ENCODE measurements at regions not wholly inside any gene's neighbourhood (a gene's known extent, or its start where the extent isn't known, plus 50 kb on each side); places are given as distances from the start of the nearest gene placed in this dataset.

DNA sequence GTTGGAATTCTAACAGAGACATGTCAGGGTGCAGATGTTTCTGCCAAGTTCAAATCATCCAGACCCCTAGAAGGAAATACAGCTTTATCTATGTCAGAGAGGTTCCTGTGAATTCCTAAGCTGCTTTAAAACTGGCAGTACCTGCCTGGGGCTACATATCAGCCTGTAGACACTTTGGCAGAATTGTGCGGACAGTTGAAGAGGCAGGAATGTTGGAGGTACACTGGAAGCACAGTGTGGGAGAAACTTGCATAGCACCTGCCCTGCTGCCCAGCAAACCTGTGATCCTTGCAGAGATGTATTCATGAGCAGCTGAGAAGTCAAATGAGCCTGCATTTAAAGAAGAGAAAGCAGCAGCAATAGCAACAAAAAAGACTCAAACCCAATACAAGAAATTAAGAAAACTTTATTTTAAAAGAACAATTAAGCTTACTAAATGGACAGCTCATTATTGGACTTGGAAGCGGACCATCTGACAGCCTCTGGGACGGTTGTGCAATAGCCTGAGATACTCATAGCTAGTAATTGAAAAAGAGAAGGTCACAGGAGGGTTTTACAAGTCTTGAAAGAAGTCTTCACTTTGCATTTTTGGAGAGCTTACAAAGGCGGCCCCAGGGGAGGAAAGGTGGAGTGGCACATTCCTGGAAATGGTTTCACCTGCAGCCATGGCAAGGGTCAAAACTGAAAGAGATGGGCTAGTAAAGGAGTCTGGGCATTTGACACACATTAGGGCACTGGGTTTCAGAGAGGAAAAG lies 280.9 kb upstream of the FLRT2 start:
- H3K79me2 ChIP-seq: no peaks in the 10 kb centered on the region
- TF ChIP-seq, protein P1, sequence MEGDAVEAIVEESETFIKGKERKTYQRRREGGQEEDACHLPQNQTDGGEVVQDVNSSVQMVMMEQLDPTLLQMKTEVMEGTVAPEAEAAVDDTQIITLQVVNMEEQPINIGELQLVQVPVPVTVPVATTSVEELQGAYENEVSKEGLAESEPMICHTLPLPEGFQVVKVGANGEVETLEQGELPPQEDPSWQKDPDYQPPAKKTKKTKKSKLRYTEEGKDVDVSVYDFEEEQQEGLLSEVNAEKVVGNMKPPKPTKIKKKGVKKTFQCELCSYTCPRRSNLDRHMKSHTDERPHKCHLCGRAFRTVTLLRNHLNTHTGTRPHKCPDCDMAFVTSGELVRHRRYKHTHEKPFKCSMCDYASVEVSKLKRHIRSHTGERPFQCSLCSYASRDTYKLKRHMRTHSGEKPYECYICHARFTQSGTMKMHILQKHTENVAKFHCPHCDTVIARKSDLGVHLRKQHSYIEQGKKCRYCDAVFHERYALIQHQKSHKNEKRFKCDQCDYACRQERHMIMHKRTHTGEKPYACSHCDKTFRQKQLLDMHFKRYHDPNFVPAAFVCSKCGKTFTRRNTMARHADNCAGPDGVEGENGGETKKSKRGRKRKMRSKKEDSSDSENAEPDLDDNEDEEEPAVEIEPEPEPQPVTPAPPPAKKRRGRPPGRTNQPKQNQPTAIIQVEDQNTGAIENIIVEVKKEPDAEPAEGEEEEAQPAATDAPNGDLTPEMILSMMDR (IDR thresholded peaks at IDR 0.05): no peak
- H3K4me2 ChIP-seq (ENCODE audit: low read length): no peak overlapping the region
- H2AFZ ChIP-seq: no peak overlapping the region
- H3K4me1 ChIP-seq: no peaks in the 10 kb centered on the region
- H3K4me3 ChIP-seq (ENCODE audit: low read depth, low read length): no peak overlapping the region
- H3K27me3 ChIP-seq (ENCODE audit: control insufficient read depth, insufficient read depth, low read length): no peaks in the 10 kb centered on the region
- H3K36me3 ChIP-seq (ENCODE audit: control insufficient read depth, insufficient read depth, low read length): no peaks in the 10 kb centered on the region
- no peak overlapping the region for H3K9ac ChIP-seq
- H3K27ac ChIP-seq: no peak overlapping the region
- no peaks in the 10 kb centered on the region for H3K9me3 ChIP-seq (ENCODE audit: control insufficient read depth, low read length)

DNA sequence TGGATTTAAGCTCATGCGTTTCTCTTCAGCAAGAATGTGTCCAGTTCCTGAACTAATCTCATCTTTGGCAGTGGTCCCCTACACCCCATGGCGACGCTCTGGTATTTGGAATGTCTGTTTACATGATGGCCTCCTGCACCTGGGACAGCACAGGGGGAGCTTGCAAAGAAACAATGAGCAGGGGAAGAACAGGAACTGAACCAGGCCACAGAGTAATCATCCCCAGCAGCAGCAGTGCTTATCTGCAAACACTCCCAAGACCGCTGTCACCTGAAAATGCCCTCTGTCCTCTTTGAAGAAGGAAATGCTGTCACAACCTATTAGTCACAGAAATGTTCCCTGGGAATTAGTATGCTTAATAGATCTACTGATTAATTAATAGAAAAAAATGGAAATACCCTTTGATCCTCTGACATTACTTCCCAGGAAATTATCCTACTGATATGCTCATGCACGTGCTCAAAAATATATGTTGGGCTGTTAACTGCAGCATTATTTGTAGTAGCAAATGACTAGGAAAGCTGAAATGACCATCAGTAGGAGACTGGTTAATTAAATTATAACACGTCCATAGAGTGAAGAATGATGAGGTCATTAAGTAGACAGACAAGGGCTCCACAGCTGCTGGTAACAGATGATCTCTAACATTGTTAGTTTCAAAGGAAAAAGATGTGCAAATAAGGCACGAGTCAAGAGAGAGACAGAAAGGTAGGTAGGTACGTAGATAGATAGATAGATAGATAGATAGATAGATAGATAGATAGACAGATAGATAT lies 279.3 kb upstream of the FLRT2 start:
- Histone ChIP-seq H3K9ac (no peak overlapping the region), H3K36me3 (ENCODE audit: control insufficient read depth, insufficient read depth, low read length) (no peaks in the 10 kb centered on the region), H3K4me3 (ENCODE audit: low read depth, low read length) (no peak overlapping the region), H3K9me3 (ENCODE audit: control insufficient read depth, low read length) (no peaks in the 10 kb centered on the region), H3K27ac (no peak overlapping the region), H3K4me2 (ENCODE audit: low read length) (no peak overlapping the region), H2AFZ (no peak overlapping the region), H3K27me3 (ENCODE audit: control insufficient read depth, insufficient read depth, low read length) (no peaks in the 10 kb centered on the region), H3K4me1 (no peaks in the 10 kb centered on the region), H3K79me2 (no peaks in the 10 kb centered on the region)
- TF ChIP-seq, protein P1 (IDR thresholded peaks at IDR 0.05): no peak

DNA sequence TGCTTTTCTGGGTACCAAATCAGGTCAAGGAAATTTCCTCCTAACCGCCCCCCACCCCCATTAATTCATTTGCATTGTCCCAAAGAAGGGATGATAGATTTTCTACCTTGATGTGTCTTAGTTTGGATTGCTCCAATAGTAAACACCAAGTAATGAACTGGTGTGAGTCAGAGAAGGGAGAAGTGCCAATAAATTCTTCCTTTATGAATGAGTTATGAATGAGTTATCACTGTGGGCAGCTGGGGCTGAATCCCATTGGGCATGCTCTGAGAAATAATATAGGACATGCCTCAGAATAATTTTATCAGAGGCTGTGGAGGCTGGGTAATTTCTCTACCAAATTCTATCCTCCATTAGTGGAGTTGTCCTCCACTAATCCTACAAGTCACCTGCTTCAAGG lies 277.9 kb upstream of the FLRT2 start:
- H3K4me2 ChIP-seq (ENCODE audit: low read length): no peak overlapping the region
- H3K27me3 ChIP-seq (ENCODE audit: control insufficient read depth, insufficient read depth, low read length): no peaks in the 10 kb centered on the region
- H2AFZ ChIP-seq: no peak overlapping the region
- no peaks in the 10 kb centered on the region for H3K79me2 ChIP-seq
- H3K9ac ChIP-seq: no peak overlapping the region
- TF ChIP-seq, protein P1 (IDR thresholded peaks at IDR 0.05): no peak
- no peaks in the 10 kb centered on the region for H3K4me1 ChIP-seq
- no peaks in the 10 kb centered on the region for H3K9me3 ChIP-seq (ENCODE audit: control insufficient read depth, low read length)
- H3K4me3 ChIP-seq (ENCODE audit: low read depth, low read length): no peak overlapping the region
- no peaks in the 10 kb centered on the region for H3K36me3 ChIP-seq (ENCODE audit: control insufficient read depth, insufficient read depth, low read length)
- H3K27ac ChIP-seq: no peak overlapping the region

DNA sequence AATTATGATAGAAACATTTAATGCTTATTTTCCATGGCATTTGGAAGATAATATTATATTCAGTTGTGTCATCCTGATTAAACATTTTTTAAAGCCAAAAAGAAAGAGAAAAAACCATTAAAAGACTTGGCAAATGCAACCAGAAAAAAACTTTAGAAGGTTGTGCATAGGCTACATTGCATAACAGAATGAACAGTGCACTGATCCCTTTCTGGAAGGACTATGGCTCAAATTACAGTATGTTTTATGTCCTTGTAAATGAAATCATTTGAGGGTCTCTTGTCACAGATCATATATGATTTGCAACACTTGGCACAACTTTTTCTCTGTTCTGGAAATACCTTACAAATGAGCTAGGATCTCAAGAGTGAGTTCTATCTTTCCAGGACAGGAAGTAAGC lies 275.2 kb upstream of the FLRT2 start:
- Histone ChIP-seq H3K36me3 (ENCODE audit: control insufficient read depth, insufficient read depth, low read length) (no peaks in the 10 kb centered on the region), H3K27ac (no peak overlapping the region), H3K4me1 (no peaks in the 10 kb centered on the region), H3K27me3 (ENCODE audit: control insufficient read depth, insufficient read depth, low read length) (no peaks in the 10 kb centered on the region), H3K9ac (no peak overlapping the region), H2AFZ (no peak overlapping the region), H3K9me3 (ENCODE audit: control insufficient read depth, low read length) (no peaks in the 10 kb centered on the region), H3K4me3 (ENCODE audit: low read depth, low read length) (no peak overlapping the region), H3K4me2 (ENCODE audit: low read length) (no peak overlapping the region), H3K79me2 (no peaks in the 10 kb centered on the region)
- TF ChIP-seq, protein P1 (IDR thresholded peaks at IDR 0.05): no peak
